Right atrium auricular region (tissue), 2 donors: ENCODE measurements at regions not wholly inside any gene's neighbourhood (a gene's known extent, or its start where the extent isn't known, plus 50 kb on each side); places are given as distances from the start of the nearest gene placed in this dataset.
A peak's percentile ranks its signal among the peaks of the same experiment; 100 is the strongest.

Experiments used
- DNase-seq: peaks from one replicate; pipeline ENCODE4 v3.0.0-alpha.2; 2019; ENCODE audit warnings: low spot score
- H3K27ac ChIP-seq, 2 donors: fragments of 200-600 bp; sonication (generic); 1 replicate in 1 of 2; 2 replicates in 1 of 2; pipeline ENCODE4 v1.5.1; 2016 to 2019
- H3K27me3 ChIP-seq, 2 donors: fragments of 200-600 bp; sonication (generic); one replicate each; pipeline versions ENCODE4 v1.5.1 to v1.6.0; 2017 to 2019
- H3K36me3 ChIP-seq: fragments of 200-600 bp; sonication (generic); one replicate; pipeline ENCODE4 v1.5.1; 2016
- H3K4me1 ChIP-seq, 2 donors: fragments of 200-600 bp; sonication (generic); one replicate each; pipeline versions ENCODE4 v1.5.1 to v1.6.0; 2017 to 2019
- H3K4me3 ChIP-seq, 2 donors: fragments of 200-600 bp; sonication (generic); 1 replicate in 1 of 2; 2 replicates in 1 of 2; pipeline ENCODE4 v1.5.1; 2017 to 2019; ENCODE audit warnings: mild to moderate bottlenecking in 1 of 2, moderate library complexity in 1 of 2
- H3K9me3 ChIP-seq, 2 donors: fragments of 200-600 bp; sonication (generic); one replicate each; pipeline ENCODE4 v1.5.1; 2019
- TF ChIP-seq, protein P1 (sequence below), 2 donors: fragments of 200-600 bp; sonication (generic); IDR thresholded peaks; one replicate each; pipeline ENCODE4 v1.5.1; 2019; ENCODE audit warnings: antibody characterized with exemption in 2 of 2

DNA sequence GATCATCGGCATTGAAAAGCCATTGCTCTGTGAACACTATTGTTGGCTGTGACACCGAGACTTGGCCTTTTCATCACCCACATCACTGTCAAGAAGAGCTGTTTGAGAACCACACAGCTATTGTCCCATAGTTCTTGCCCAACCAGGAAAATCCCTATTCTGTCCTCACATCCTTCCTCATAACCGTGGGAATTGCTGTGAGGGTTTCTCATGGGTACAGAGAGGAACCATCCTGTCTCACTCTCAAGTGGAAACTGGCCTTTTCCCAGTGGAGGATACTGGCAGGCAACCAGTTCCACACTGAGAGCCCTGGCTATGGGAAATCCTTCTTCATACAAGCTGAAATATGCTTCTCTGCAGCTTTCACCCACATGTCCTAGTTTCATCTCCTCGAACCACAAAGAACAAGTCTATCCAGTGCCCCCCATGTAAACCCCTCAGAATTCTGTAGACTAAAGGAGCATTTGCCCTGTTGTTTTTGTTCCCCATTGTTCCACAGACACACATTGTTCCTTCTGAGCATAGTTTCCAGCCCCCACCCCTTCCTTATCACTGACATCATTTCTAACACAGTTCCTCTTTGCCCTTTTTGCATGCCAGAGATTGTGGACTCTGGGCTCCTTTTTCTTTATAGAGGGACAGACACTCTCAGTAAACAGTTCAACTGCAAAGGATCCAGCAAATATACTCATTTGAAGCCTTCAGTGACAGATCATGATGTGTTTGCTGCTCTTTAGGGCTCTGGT, 57.8 kb upstream of the C5orf46 start:
- TF ChIP-seq, protein P1, sequence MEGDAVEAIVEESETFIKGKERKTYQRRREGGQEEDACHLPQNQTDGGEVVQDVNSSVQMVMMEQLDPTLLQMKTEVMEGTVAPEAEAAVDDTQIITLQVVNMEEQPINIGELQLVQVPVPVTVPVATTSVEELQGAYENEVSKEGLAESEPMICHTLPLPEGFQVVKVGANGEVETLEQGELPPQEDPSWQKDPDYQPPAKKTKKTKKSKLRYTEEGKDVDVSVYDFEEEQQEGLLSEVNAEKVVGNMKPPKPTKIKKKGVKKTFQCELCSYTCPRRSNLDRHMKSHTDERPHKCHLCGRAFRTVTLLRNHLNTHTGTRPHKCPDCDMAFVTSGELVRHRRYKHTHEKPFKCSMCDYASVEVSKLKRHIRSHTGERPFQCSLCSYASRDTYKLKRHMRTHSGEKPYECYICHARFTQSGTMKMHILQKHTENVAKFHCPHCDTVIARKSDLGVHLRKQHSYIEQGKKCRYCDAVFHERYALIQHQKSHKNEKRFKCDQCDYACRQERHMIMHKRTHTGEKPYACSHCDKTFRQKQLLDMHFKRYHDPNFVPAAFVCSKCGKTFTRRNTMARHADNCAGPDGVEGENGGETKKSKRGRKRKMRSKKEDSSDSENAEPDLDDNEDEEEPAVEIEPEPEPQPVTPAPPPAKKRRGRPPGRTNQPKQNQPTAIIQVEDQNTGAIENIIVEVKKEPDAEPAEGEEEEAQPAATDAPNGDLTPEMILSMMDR (IDR thresholded peaks at IDR 0.05), result no peak
- Histone ChIP-seq H3K4me1 (peaks cover 0 to 20% of the 10 kb centered on the region in 2 donors), H3K27me3 (no peaks in the 10 kb centered on the region), H3K4me3 (no peak overlapping the region), H3K27ac (peak overlapping the region; percentile 32 to 62), H3K36me3 (no peaks in the 10 kb centered on the region), H3K9me3 (no peaks in the 10 kb centered on the region)
- DNase-seq, result no peak

GRCh38 chr5:147963436-147963835, 57.1 kb upstream of the C5orf46 start:
- Histone ChIP-seq H3K9me3 (no peaks in the 10 kb centered on the region), H3K4me1 (peaks cover 0 to 20% of the 10 kb centered on the region in 2 donors), H3K27ac (peak overlapping the region; percentile 12 to 32), H3K36me3 (no peaks in the 10 kb centered on the region), H3K27me3 (no peaks in the 10 kb centered on the region), H3K4me3 (no peak overlapping the region)
- DNase-seq, result no peak
- TF ChIP-seq, protein P1 (IDR thresholded peaks at IDR 0.05), result no peak

DNA sequence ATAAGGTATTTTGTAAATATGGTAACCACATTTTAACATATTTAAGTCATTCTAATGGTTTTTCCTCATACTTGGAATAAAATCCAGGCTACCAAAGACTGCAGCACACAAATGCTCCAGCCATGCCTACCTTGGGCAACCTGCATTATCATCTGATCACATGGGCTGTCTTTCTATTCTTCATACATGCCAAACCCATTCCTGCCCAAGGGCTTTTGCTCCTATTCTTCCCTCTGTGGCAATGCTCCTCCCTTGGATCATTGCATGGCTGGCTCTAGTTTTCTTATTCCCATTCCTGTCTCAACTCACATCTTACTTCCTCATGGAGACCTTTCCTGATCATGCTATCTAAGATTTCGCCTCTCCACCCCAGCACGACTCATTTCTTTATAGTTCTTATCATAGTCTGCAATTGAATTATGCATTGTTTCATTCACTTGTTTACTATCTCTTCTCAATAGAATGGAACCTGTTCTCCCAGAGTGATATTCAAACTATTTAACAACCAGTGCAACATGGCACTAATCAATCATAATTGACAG, 54.9 kb upstream of the C5orf46 start:
- Histone ChIP-seq H3K27me3 (no peaks in the 10 kb centered on the region), H3K4me3 (no peak overlapping the region), H3K4me1 (peaks cover 0 to 20% of the 10 kb centered on the region in 2 donors), H3K27ac (no peak overlapping the region), H3K9me3 (no peaks in the 10 kb centered on the region), H3K36me3 (no peaks in the 10 kb centered on the region)
- TF ChIP-seq, protein P1 (IDR thresholded peaks at IDR 0.05), result no peak
- no peak for DNase-seq

GRCh38 chr5:147957901-147958300, 51.6 kb upstream of the C5orf46 start:
- no peaks in the 10 kb centered on the region for H3K9me3 ChIP-seq
- H3K36me3 ChIP-seq, result no peaks in the 10 kb centered on the region
- H3K27ac ChIP-seq, result no peak overlapping the region
- TF ChIP-seq, protein P1 (IDR thresholded peaks at IDR 0.05), result no peak
- H3K27me3 ChIP-seq, result no peaks in the 10 kb centered on the region
- H3K4me3 ChIP-seq, result no peak overlapping the region
- no peak for DNase-seq
- no peaks in the 10 kb centered on the region for H3K4me1 ChIP-seq

DNA sequence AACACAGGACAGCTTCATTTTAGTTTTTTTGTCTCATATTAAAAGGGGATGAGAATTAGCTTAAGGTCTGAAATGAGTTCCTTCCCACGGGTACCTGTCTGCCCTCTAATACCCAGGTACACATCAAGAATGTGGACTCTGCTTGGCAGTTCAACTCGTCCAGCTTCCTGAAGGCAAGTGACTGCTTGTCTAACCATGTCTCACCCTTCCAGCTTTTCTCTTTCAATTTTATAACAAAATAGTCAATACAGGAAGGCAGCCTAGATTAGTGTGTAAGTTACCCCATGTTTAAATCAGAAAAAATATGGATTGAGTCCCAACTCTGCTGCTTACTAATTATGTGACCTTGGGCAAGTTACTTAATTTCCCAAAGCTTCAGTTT, 50.5 kb upstream of the C5orf46 start:
- TF ChIP-seq, protein P1 (IDR thresholded peaks at IDR 0.05), result no peak
- no peak overlapping the region for H3K4me3 ChIP-seq
- H3K9me3 ChIP-seq, result no peaks in the 10 kb centered on the region
- no peaks in the 10 kb centered on the region for H3K27me3 ChIP-seq
- DNase-seq, result no peak
- H3K4me1 ChIP-seq, result no peaks in the 10 kb centered on the region
- H3K36me3 ChIP-seq, result no peaks in the 10 kb centered on the region
- H3K27ac ChIP-seq, result no peak overlapping the region
